ENCODE measurements at regions not wholly inside any gene's neighbourhood (a gene's known extent, or its start where the extent isn't known, plus 50 kb on each side); places are given as distances from the start of the nearest gene placed in this dataset.

- TF ChIP-seq ZNF274 (IDR thresholded peaks at IDR 0.05; ENCODE audit: low read depth, low read length) (no peak), YY1 (IDR thresholded peaks at IDR 0.05; ENCODE audit: insufficient read depth, insufficient read length) (no peak), SUZ12 (IDR thresholded peaks at IDR 0.05; ENCODE audit: extremely low read depth, insufficient read depth, insufficient read length) (no peak)
These were observed 145.6 kb downstream of the BAMBI start for GRCh38 chr10:28822719-28823464.
